Right cardiac atrium (tissue), 5 donors: ENCODE measurements at regions not wholly inside any gene's neighbourhood (a gene's known extent, or its start where the extent isn't known, plus 50 kb on each side); places are given as distances from the start of the nearest gene placed in this dataset.

Experiments used
- ATAC-seq, 2 donors: fragments of 200-7000 bp; cut with Tn5 transposase; one replicate each; pipeline versions ENCODE4 v1.8.0 to v1.9.1; 2020; ENCODE audit warnings: moderate library complexity in 2 of 2, mild to moderate bottlenecking in 1 of 2
- DNase-seq, 3 donors: peaks; one replicate each; pipeline ENCODE4 v3.0.0-alpha.2; 2020
- H3K27ac ChIP-seq: one replicate; pipeline ENCODE4 v1.5.1; 2013; ENCODE audit warnings: mild to moderate bottlenecking, low read length, control low read depth, moderate library complexity
- H3K27me3 ChIP-seq: one replicate; pipeline ENCODE4 v1.6.1; 2013; ENCODE audit not compliant: control insufficient read depth, insufficient read depth
- H3K4me1 ChIP-seq: one replicate; pipeline ENCODE4 v1.6.1; 2013; ENCODE audit warnings: low read length; ENCODE audit not compliant: control insufficient read depth, insufficient read depth
- H3K4me3 ChIP-seq: one replicate; pipeline ENCODE4 v1.5.1; 2013; ENCODE audit warnings: low read length, control low read depth
- H3K9me3 ChIP-seq: one replicate; pipeline ENCODE4 v1.6.1; 2013; ENCODE audit warnings: low read length; ENCODE audit not compliant: control insufficient read depth
- WGBS: extraction: QIAGEN DNeasy Blood & Tissue Kit; methylation state at CpG from one replicate; pipeline ENCODE4 v1.1.7; 2013; 5-methylcytosine and 5-hydroxymethylcytosine counted together
- intact Hi-C, 4 donors: fragments of 100-400 bp; cut with DNase I; formaldehyde crosslinking; loops; one replicate each; pipeline versions ENCODE4 v1.11.0 to v1.14.0; 2022 to 2023
- donor health status: healthy with polysubstance abuse.
- donor health status: DM: no; HTN: yes; CAD: no.
- donor health status: DM: no; HTN: no; CAD: no.
- donor health status: DM: no; HTN: yes; CAD: no; lungs with severe emphysema.
- donor health status: DM: yes; HTN: yes; CAD: no.

GRCh38 chr4:101730291-101731117 is 60.0 kb upstream of the BANK1 start:
- Histone ChIP-seq H3K4me1 (no peaks in the 10 kb centered on the region), H3K9me3 (no peaks in the 10 kb centered on the region), H3K27me3 (no peaks in the 10 kb centered on the region), H3K27ac (no peak overlapping the region), H3K4me3 (no peak overlapping the region)
- WGBS = 44% methylated on average over 4 of the region's 4 CpGs
- peak; percentile 91 to 92 for ATAC-seq
- intact Hi-C loops = loop anchor here (5.0 kb wide), 2 partner anchors 558 to 563 kb away; no protein-coding TSS in a partner anchor
- peak; percentile 68 to 77 (median 72) for DNase-seq

- Histone ChIP-seq H3K4me1 (no peaks in the 10 kb centered on the region), H3K27ac (no peak overlapping the region), H3K9me3 (no peaks in the 10 kb centered on the region), H3K4me3 (no peak overlapping the region), H3K27me3 (no peaks in the 10 kb centered on the region)
- no peak for ATAC-seq
- intact Hi-C loops = no loop called here
- DNase-seq = no peak
Observed at GRCh38 chr4:101727238-101727637, 63.3 kb upstream of the BANK1 start.

GRCh38 chr4:101724093-101724492 is 66.4 kb upstream of the BANK1 start:
- intact Hi-C loops = no loop called here
- no peak for ATAC-seq
- no peak for DNase-seq
- Histone ChIP-seq H3K4me3 (no peak overlapping the region), H3K4me1 (no peaks in the 10 kb centered on the region), H3K9me3 (no peaks in the 10 kb centered on the region), H3K27me3 (no peaks in the 10 kb centered on the region), H3K27ac (no peak overlapping the region)
- 46% methylated on average over 2 of the region's 2 CpGs for WGBS

GRCh38 chr4:101718810-101719209 is 71.7 kb upstream of the BANK1 start:
- Histone ChIP-seq H3K27me3 (no peaks in the 10 kb centered on the region), H3K27ac (no peak overlapping the region), H3K4me1 (no peaks in the 10 kb centered on the region), H3K9me3 (no peaks in the 10 kb centered on the region), H3K4me3 (no peak overlapping the region)
- ATAC-seq (no peak), DNase-seq (no peak)
- intact Hi-C loops = no loop called here
- 75% methylated on average over 3 of the region's 3 CpGs for WGBS

GRCh38 chr4:101711590-101712260 is 78.8 kb upstream of the BANK1 start:
- no peaks in the 10 kb centered on the region for H3K9me3 ChIP-seq
- 78% methylated on average over 2 of the region's 2 CpGs for WGBS
- no peaks in the 10 kb centered on the region for H3K27me3 ChIP-seq
- no peak overlapping the region for H3K27ac ChIP-seq
- H3K4me3 ChIP-seq = no peak overlapping the region
- intact Hi-C loops = no loop called here
- DNase-seq = no peak
- ATAC-seq = no peak
- no peaks in the 10 kb centered on the region for H3K4me1 ChIP-seq

GRCh38 chr4:101710806-101711205 is 79.7 kb upstream of the BANK1 start:
- no peak overlapping the region for H3K4me3 ChIP-seq
- WGBS = 92% methylated on average over 1 of the region's 1 CpG
- H3K4me1 ChIP-seq = no peaks in the 10 kb centered on the region
- ATAC-seq (no peak), DNase-seq (no peak)
- H3K27ac ChIP-seq = no peak overlapping the region
- no peaks in the 10 kb centered on the region for H3K9me3 ChIP-seq
- H3K27me3 ChIP-seq = no peaks in the 10 kb centered on the region
- intact Hi-C loops = no loop called here

- H3K9me3 ChIP-seq = no peaks in the 10 kb centered on the region
- ATAC-seq (no peak), DNase-seq (no peak)
- WGBS = 96% methylated on average over 1 of the region's 1 CpG
- no peaks in the 10 kb centered on the region for H3K27me3 ChIP-seq
- intact Hi-C loops = no loop called here
- no peak overlapping the region for H3K27ac ChIP-seq
- H3K4me1 ChIP-seq = no peaks in the 10 kb centered on the region
- no peak overlapping the region for H3K4me3 ChIP-seq
Observed at GRCh38 chr4:101708293-101709039, 82.1 kb upstream of the BANK1 start.

- 63% methylated on average over 3 of the region's 3 CpGs for WGBS
Observed at GRCh38 chr4:101707596-101707995, 82.9 kb upstream of the BANK1 start.

GRCh38 chr4:101706535-101707057 is 83.9 kb upstream of the BANK1 start:
- Histone ChIP-seq H3K9me3 (no peaks in the 10 kb centered on the region), H3K4me3 (no peak overlapping the region), H3K4me1 (no peaks in the 10 kb centered on the region), H3K27me3 (no peaks in the 10 kb centered on the region), H3K27ac (no peak overlapping the region)
- intact Hi-C loops = no loop called here
- no peak for ATAC-seq
- WGBS = 86% methylated on average over 1 of the region's 1 CpG
- no peak for DNase-seq

More at GRCh38 chr4:101707596-101707995, 82.9 kb upstream of the BANK1 start:
- no peak overlapping the region for H3K4me3 ChIP-seq
- DNase-seq (no peak), ATAC-seq (no peak)
- intact Hi-C loops = no loop called here
- H3K4me1 ChIP-seq = no peaks in the 10 kb centered on the region
- no peaks in the 10 kb centered on the region for H3K9me3 ChIP-seq
- no peak overlapping the region for H3K27ac ChIP-seq
- no peaks in the 10 kb centered on the region for H3K27me3 ChIP-seq

- WGBS = 94% methylated on average over 1 of the region's 1 CpG
- no peak for ATAC-seq
- no peaks in the 10 kb centered on the region for H3K9me3 ChIP-seq
Observed at GRCh38 chr4:101701551-101701950, 89.0 kb upstream of the BANK1 start.

More at GRCh38 chr4:101701551-101701950, 89.0 kb upstream of the BANK1 start:
- DNase-seq = no peak
- intact Hi-C loops = no loop called here
- Histone ChIP-seq H3K4me3 (no peak overlapping the region), H3K27me3 (no peaks in the 10 kb centered on the region), H3K4me1 (no peaks in the 10 kb centered on the region), H3K27ac (no peak overlapping the region)
